Panc1 (cell line): ENCODE measurements at regions not wholly inside any gene's neighbourhood (a gene's known extent, or its start where the extent isn't known, plus 50 kb on each side); places are given as distances from the start of the nearest gene placed in this dataset.

Experiments
- ATAC-seq: fragments of 200-7000 bp; cut with Tn5 transposase; 2 replicates; pipeline ENCODE4 v1.9.1; 2020; ENCODE audit warnings: mild to moderate bottlenecking, moderate library complexity
- BruUV-seq: library from RNA; stranded (reverse); fragments of 400-500 nt; replicated peaks from 2 replicates; lab custom pipeline; 2021; lab: Mats Ljungman, UMichigan
- CTCF ChIA-PET: fragments of 300-600 bp; sonication (Branson Sonifier 250); formaldehyde crosslinking; loops from one replicate; lab custom pipeline; 2022; ENCODE audit warnings: antibody characterized with exemption; lab: Charles Lee
- POLR2A ChIA-PET: fragments of 300-600 bp; sonication (Branson Sonifier 250); formaldehyde crosslinking; loops from one replicate; lab custom pipeline; 2022; ENCODE audit warnings: antibody characterized with exemption; lab: Charles Lee
- DNase-seq: peaks from one replicate; pipeline ENCODE4 v3.0.0-alpha.2; 2010; ENCODE audit warnings: low read depth, low spot score
- H3K27ac ChIP-seq: 2 replicates; pipeline ENCODE4 v1.5.1; 2011; ENCODE audit warnings: mild to moderate bottlenecking, low read length, inconsistent platforms
- H3K27me3 ChIP-seq: fragments of 200-500 bp; sonication (Bioruptor generic); 2 replicates; pipeline ENCODE4 v1.6.0; 2014; ENCODE audit warnings: low read length, inconsistent platforms; ENCODE audit not compliant: control insufficient read depth, insufficient read depth
- H3K36me3 ChIP-seq: fragments of 200-500 bp; sonication (Bioruptor generic); 2 replicates; pipeline ENCODE4 v1.5.1; 2014; ENCODE audit warnings: inconsistent platforms, mild to moderate bottlenecking, low read length, moderate library complexity; ENCODE audit not compliant: control insufficient read depth, insufficient read depth
- H3K4me1 ChIP-seq: 2 replicates; pipeline ENCODE4 v1.5.1; 2011; ENCODE audit warnings: inconsistent platforms, mild to moderate bottlenecking, low read length, moderate library complexity; ENCODE audit not compliant: control insufficient read depth, insufficient read depth
- H3K4me3 ChIP-seq, 2 experiments: 2 replicates each; pipeline ENCODE4 v1.5.1; 2011 to 2012; ENCODE audit warnings: low read depth in 2 of 2, low read length in 2 of 2, mild to moderate bottlenecking in 2 of 2, inconsistent platforms in 1 of 2, moderate library complexity in 1 of 2
- H3K9me3 ChIP-seq: fragments of 200-500 bp; sonication (Bioruptor generic); 2 replicates; pipeline ENCODE4 v1.5.1; 2014; ENCODE audit warnings: low read depth, mild to moderate bottlenecking, inconsistent platforms, low read length, moderate library complexity; ENCODE audit not compliant: control insufficient read depth, insufficient read depth
- POLR2AphosphoS5 ChIP-seq: IDR thresholded peaks from 2 replicates; pipeline ENCODE4 v1.6.1; 2012; ENCODE audit warnings: mild to moderate bottlenecking, low read depth, low read length, moderate library complexity
- SIN3A ChIP-seq: IDR thresholded peaks from 2 replicates; pipeline ENCODE4 v1.6.1; 2012; ENCODE audit warnings: low read depth, mild to moderate bottlenecking, low read length, moderate library complexity, borderline replicate concordance; ENCODE audit not compliant: insufficient read depth
- TCF7L2 ChIP-seq: IDR thresholded peaks from 2 replicates; pipeline ENCODE4 v1.6.1; 2011; ENCODE audit warnings: mild to moderate bottlenecking, low read depth, low read length, inconsistent platforms
- in situ Hi-C: cut with HindIII; loops from 2 replicates; pipeline ENCODE4 v1.10.0; 2016; ENCODE audit warnings: low sequenced_read_pairs, low pct_unique_long_range_greater_than_20kb
- intact Hi-C: fragments of 100-400 bp; cut with micrococcal nuclease; formaldehyde crosslinking; loops from one replicate; pipeline ENCODE4 v1.10.0; 2022; ENCODE audit not compliant: unreplicated experiment
- TF ChIP-seq, protein P1 (sequence below), 2 experiments: IDR thresholded peaks; 2 replicates each; pipeline ENCODE4 v1.6.1; 2011 to 2012; ENCODE audit warnings: low read depth in 2 of 2, control low read depth in 1 of 2, low read length in 1 of 2, mild to moderate bottlenecking in 1 of 2, moderate library complexity in 1 of 2; ENCODE audit not compliant: insufficient read depth in 1 of 2
- TF ChIP-seq, protein P2 (sequence below): fragments of 450-650 bp; IDR thresholded peaks from 2 replicates; pipeline ENCODE4 v1.5.1; 2017; ENCODE audit warnings: mild to moderate bottlenecking

DNA sequence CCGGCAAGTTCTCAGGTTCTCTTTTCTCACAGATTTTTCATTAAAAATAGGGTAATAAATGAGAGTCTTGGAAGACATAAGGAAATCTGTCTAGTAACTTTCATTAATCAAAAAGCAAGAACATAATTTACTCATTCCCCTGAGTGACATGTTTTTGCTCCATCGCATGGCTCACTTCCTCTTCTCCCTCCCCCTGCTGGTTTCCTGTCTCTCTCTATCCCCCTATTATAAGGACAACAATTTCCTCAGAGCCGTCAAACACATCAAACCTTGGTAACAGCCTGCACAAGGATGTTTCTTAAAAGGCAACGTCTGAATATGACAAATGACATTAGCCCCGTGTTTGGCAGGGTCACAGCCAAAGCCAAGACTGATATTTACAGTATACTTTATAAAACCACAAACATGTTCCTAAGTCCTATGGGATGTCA, 1149.6 kb downstream of the IGSF11 start:
- H3K36me3 ChIP-seq = no peaks in the 10 kb centered on the region
- no TSS peak for BruUV-seq
- no peaks in the 10 kb centered on the region for H3K9me3 ChIP-seq
- no peaks in the 10 kb centered on the region for H3K27me3 ChIP-seq
- H3K27ac ChIP-seq = no peak overlapping the region
- in situ Hi-C loops (no loop called here), intact Hi-C loops (no loop called here)
- DNase-seq = no peak
- no peaks in the 10 kb centered on the region for H3K4me1 ChIP-seq
- POLR2A ChIA-PET = no interaction called here
- TF ChIP-seq, protein P1, sequence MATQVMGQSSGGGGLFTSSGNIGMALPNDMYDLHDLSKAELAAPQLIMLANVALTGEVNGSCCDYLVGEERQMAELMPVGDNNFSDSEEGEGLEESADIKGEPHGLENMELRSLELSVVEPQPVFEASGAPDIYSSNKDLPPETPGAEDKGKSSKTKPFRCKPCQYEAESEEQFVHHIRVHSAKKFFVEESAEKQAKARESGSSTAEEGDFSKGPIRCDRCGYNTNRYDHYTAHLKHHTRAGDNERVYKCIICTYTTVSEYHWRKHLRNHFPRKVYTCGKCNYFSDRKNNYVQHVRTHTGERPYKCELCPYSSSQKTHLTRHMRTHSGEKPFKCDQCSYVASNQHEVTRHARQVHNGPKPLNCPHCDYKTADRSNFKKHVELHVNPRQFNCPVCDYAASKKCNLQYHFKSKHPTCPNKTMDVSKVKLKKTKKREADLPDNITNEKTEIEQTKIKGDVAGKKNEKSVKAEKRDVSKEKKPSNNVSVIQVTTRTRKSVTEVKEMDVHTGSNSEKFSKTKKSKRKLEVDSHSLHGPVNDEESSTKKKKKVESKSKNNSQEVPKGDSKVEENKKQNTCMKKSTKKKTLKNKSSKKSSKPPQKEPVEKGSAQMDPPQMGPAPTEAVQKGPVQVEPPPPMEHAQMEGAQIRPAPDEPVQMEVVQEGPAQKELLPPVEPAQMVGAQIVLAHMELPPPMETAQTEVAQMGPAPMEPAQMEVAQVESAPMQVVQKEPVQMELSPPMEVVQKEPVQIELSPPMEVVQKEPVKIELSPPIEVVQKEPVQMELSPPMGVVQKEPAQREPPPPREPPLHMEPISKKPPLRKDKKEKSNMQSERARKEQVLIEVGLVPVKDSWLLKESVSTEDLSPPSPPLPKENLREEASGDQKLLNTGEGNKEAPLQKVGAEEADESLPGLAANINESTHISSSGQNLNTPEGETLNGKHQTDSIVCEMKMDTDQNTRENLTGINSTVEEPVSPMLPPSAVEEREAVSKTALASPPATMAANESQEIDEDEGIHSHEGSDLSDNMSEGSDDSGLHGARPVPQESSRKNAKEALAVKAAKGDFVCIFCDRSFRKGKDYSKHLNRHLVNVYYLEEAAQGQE (IDR thresholded peaks at IDR 0.05; ENCODE audit: insufficient read depth in 1 of 2, low read depth in 2 of 2, low read length in 1 of 2) = no peak
- TF ChIP-seq, protein P2, sequence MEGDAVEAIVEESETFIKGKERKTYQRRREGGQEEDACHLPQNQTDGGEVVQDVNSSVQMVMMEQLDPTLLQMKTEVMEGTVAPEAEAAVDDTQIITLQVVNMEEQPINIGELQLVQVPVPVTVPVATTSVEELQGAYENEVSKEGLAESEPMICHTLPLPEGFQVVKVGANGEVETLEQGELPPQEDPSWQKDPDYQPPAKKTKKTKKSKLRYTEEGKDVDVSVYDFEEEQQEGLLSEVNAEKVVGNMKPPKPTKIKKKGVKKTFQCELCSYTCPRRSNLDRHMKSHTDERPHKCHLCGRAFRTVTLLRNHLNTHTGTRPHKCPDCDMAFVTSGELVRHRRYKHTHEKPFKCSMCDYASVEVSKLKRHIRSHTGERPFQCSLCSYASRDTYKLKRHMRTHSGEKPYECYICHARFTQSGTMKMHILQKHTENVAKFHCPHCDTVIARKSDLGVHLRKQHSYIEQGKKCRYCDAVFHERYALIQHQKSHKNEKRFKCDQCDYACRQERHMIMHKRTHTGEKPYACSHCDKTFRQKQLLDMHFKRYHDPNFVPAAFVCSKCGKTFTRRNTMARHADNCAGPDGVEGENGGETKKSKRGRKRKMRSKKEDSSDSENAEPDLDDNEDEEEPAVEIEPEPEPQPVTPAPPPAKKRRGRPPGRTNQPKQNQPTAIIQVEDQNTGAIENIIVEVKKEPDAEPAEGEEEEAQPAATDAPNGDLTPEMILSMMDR = no peak
- TF ChIP-seq SIN3A = no peak
- TF ChIP-seq TCF7L2 = no peak
- H3K4me3 ChIP-seq = no peak overlapping the region
- no peak for ATAC-seq
- CTCF ChIA-PET = no interaction called here

DNA sequence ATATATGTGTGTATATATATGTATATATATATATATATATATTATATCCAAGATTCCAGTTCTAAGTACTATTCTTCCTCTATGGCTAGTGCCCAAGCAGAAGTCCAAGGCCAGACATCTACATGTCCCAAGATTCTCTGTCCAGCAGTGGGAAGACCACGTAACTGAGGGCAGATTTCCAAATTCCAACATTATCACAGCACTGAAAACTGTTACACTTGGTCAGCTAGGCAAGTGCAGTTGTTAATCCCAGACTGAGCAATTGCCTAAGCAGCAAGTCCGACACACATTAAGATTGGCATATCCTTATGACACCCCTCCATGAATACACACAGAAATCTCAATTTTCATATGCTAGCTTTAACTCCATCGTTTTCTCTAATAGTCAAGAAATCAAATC, 1148.5 kb downstream of the IGSF11 start:
- no TSS peak for BruUV-seq
- DNase-seq (no peak), ATAC-seq (no peak)
- intact Hi-C loops (no loop called here), in situ Hi-C loops (no loop called here)
- Histone ChIP-seq H3K9me3 (no peaks in the 10 kb centered on the region), H3K27ac (no peak overlapping the region), H3K27me3 (no peaks in the 10 kb centered on the region), H3K4me1 (no peaks in the 10 kb centered on the region), H3K4me3 (no peak overlapping the region), H3K36me3 (no peaks in the 10 kb centered on the region)
- TF ChIP-seq TCF7L2 = no peak
- TF ChIP-seq, protein P2 = no peak
- TF ChIP-seq, protein P1 (IDR thresholded peaks at IDR 0.05; ENCODE audit: insufficient read depth in 1 of 2, low read depth in 2 of 2, low read length in 1 of 2) = no peak
- TF ChIP-seq SIN3A = no peak
- no peak for TF ChIP-seq POLR2AphosphoS5
- ChIA-PET POLR2A (no interaction called here), CTCF (no interaction called here)
